Retina (tissue), 1 donor: ENCODE measurements at regions not wholly inside any gene's neighbourhood (a gene's known extent, or its start where the extent isn't known, plus 50 kb on each side); places are given as distances from the start of the nearest gene placed in this dataset.
A peak's percentile ranks its signal among the peaks of the same experiment; 100 is the strongest.

Source experiments
- DNase-seq: peaks from one replicate; pipeline ENCODE4 v3.0.0-alpha.2; 2016

- DNase-seq: peak; percentile 71
Observed at GRCh38 chr6:23446469-23446967, 679.5 kb upstream of the NRSN1 start.

DNA sequence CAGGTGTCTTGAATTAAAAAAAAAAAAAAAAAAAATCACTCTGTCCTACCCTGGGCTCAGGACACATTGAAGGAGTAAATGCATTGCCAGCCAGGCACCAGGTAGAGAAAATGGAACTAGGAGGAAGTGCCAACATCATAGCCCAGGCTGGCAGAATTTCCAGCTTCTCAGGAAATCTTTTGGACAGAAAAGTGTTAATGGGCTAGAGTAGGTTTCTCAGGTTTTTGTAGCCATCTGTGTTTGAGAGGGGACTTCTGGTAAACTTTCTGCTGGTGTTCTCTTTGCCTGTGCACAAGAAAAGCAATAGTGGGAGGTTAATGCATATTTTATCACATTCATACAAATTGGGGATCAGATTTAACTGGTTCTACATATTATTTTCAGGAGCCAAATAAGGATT lies 678.3 kb upstream of the NRSN1 start:
- no peak for DNase-seq

GRCh38 chr6:23448281-23448680 lies 677.7 kb upstream of the NRSN1 start:
- no peak for DNase-seq

- no peak for DNase-seq
Observed at GRCh38 chr6:23454080-23454976, 671.7 kb upstream of the NRSN1 start.

GRCh38 chr6:23455754-23456153 lies 670.3 kb upstream of the NRSN1 start:
- DNase-seq: no peak

GRCh38 chr6:23456396-23456795 lies 669.6 kb upstream of the NRSN1 start:
- no peak for DNase-seq

- DNase-seq: no peak
Observed at GRCh38 chr6:23457321-23457720, 668.7 kb upstream of the NRSN1 start.

GRCh38 chr6:23465912-23466311 lies 660.1 kb upstream of the NRSN1 start:
- DNase-seq: no peak

DNA sequence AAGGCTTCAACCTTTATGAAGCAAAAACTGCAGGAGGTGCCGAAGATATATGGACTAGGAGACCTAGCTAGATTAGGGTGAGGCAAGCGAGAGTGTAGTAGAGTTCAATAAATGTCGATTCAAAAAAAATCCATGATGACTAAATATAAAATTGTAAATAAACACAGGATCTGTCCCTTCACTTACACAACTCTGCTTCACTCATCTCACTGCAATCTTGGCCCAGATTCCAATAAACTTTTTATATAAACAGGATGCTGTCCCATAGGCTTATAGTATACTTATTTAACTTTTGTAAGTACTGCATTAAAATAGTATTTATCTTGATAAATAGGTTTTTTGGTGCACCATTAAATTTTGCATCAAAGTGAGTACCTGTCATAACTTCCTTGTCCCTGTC lies 648.4 kb upstream of the NRSN1 start:
- DNase-seq: no peak

DNA sequence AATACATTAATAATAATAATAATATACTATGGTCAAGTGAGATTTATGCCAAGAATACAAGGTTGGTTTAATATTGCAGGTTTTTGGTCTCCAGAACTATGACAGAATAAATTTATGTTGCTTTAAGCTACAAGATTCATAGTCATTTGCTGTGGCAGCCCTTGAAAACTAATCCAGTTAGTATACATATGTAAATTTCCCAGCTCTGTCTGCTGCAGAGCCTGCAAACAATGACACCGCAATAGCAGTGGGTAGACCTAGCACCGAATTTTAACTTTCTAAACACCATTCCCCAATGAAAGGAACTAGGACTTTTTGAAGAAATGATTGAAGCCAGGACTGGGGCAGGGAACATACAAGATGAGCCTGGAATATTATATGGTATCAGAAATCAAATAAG lies 647.7 kb upstream of the NRSN1 start:
- no peak for DNase-seq

DNA sequence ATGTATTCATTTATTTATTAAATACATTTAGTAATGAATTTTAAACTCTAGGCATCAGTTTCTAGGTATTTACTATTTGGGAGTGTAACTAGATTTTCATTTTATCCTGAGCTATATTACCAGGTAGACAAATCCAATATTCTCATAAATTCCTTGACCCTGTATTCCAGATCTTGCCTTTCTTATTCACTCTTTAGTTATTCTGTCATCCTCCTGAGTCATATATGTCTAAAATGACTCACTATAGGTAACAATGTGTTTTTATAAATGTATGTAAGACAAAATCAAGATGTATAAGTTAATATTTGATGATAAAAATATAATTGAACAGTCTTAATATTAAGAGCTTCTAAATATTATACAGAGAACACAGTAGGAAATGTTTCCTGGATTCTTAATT lies 642.1 kb upstream of the NRSN1 start:
- no peak for DNase-seq

DNA sequence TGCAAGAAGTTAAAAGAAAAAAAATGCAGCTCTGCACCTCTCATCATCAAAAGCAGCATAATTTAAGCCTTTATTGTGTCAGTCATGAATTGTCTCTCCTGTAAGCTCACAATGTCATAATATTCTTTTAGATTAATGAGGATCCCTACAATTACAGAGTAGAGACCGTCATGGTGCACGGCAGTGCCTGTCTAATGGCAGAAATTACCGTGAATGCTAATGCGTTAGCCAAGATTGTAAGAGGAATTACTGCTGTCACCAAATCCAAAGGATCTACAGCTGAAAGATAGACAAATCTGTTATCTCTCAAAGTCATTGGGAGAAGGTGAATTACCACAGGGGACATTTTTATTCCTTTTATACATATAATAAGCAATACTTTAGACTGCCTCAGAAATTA lies 631.6 kb upstream of the NRSN1 start:
- no peak for DNase-seq

DNA sequence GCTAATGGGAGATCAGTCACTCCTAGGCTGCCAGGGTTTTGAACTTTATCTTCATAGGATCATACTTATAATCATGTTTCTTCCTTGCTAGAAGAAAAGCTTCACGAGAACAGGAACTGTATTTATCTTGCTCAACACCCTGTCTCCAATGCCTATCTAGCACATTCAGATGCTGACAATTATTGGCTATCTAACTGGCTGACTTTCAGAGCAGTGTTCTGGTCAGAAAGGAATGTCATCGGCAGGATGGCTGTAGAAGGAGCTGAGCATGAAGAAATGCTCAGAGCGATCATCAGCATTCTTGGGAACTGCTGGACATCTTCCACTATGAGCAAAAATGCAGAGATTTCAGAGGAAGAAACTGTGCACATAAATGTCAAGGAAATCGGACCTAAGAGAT lies 628.0 kb upstream of the NRSN1 start:
- no peak for DNase-seq

DNA sequence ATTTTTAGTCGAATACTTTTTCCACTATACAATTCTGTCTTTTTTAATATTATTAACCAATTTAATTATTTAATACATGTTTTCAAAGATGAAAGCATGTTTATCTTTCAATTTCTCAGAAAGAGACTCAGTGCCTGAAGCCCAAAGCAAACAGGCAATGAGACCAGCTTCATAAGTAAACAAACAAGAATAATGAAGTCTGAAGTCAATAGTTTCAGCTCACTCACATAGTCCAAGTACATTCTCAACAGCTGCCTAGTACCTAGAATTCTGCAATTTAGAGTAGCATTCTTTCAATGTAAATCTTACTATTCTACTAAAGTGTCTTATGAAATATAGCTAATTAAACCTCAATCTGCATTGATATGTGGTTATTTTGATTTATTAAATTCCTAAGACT lies 626.5 kb upstream of the NRSN1 start:
- DNase-seq: no peak

DNA sequence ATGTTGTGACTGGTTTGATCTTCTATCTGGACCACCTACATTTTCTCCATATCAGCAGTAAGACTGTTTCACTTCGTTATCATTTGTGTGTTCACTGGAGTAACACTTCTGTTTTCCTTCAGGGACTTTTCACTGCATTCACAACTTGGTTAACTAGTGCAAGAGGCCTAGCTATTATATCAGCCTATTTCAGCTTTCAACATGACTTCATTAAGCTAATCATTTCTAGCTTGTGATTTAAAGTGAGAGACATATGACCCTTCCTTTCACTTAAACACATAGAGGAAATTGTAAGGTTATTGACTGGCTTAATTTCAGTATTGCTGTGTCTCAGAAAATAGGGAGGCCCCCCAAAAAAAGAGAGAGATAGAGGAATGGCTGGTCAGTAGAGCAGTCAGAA lies 622.8 kb upstream of the NRSN1 start:
- no peak for DNase-seq

GRCh38 chr6:23505026-23505425 lies 621.0 kb upstream of the NRSN1 start:
- DNase-seq: no peak

GRCh38 chr6:23510778-23511510 lies 615.1 kb upstream of the NRSN1 start:
- DNase-seq: no peak

DNA sequence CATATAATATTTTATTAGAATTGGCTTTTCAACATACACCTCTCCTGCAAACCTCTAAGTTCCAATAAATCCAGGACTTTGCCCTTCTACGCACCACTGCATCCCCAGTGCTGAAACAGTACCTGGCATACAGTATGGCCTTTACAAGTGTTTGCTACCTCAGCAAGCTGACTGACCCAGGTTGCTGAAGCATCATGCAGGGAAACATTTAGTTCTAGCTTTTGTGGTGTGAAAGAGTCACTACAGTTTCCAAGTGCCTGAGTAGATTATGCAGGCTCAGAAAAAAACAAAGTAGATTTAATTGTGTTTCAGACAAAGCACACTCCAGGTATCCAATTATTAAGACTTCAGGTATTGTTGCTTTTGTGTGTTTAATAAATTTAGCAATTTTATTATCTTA lies 614.2 kb upstream of the NRSN1 start:
- no peak for DNase-seq

DNA sequence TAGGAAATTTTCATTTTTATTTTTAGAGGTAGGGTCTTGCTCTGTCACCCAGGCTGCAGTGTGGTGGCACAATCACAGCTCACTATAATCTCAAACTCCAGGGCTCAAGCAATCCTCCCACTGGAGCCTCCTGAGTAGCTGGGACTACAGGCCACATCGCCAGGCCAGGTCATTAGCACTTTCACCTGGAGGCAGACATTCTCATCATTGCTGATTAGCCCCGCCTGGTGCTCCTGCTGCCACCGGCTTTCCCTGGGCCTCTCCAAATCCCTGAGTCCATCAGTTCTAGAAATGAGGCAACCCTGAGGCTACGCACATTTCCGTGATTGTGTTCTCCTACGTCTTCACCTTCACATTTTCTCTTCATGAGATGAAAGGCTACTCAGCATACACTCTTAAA lies 607.7 kb upstream of the NRSN1 start:
- no peak for DNase-seq

DNA sequence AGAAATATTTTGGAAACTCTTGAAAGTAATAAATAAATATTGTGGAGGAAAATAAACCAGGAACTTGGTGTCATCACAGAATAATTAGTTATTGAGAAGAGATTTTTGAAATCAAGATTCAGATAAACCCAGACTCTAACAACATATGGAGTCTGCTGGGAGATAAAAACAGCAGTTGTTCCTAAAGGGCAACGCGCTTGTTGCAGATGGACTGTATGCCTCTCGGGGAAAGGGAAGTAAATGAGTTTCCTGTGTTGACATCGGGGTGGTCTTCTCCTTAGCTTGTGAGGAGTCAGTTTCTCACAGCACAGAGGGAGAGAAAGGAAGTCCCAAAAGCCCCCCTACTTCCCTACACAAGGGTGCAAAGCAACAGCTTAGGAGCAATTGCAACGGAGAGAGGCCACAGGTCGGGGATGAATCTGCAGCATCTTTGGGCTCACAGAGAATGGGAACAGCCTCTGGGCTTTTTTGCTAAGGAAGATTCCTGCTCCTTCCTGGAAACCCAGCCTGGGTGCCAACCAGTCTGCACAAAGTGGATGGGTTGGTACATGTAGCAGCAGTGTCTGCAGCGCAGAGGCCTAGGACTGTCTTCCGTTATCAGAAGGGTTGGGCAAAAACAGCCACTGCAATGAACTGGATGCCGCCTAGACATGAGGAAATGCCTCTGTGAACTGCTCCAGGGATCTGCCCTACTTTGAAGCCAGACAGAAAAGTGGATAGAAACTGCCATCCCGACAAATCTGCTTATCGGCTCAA lies 603.0 kb upstream of the NRSN1 start:
- peak; percentile 78 for DNase-seq

DNA sequence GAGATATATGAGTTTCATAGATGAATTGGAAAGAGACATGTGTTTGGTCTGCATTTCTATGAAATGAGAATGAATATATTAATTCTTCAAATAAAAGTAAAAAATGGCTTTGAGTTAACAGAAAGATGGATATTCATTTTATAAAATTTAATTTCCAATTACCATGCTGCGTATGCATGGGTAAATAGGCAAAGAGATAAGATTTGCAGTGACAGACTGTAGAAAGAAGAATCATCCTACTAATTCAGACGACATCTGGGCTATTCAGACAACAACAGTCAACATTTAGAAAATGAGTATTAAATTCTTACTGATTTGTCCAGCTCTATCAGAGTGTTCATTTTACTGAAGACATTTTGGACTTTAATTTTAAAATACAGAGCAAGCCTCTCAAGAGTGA lies 602.2 kb upstream of the NRSN1 start:
- peak; percentile 35 for DNase-seq

DNA sequence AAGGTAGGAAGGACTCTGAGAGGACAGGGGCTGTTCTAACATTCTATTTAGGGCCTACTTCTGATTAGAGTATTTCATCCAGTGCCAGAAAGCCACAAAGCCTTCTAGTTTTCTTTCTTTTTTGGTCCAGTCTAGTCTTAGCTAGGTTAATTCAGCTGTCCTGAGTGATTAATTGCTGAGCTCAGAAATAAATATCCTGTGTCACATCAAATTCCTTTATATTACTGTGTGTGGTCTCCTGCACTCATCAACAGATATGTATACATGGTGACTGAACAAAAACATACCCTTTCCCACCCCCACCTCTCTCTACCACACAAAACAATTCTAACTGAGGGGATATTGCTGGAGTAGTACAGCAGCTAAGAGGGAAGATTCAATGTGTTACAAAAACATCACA lies 601.5 kb upstream of the NRSN1 start:
- DNase-seq: peak; percentile 43

GRCh38 chr6:23526526-23526925 lies 599.5 kb upstream of the NRSN1 start:
- no peak for DNase-seq
